ENCODE measurements at regions not wholly inside any gene's neighbourhood (a gene's known extent, or its start where the extent isn't known, plus 50 kb on each side); places are given as distances from the start of the nearest gene placed in this dataset.

DNA sequence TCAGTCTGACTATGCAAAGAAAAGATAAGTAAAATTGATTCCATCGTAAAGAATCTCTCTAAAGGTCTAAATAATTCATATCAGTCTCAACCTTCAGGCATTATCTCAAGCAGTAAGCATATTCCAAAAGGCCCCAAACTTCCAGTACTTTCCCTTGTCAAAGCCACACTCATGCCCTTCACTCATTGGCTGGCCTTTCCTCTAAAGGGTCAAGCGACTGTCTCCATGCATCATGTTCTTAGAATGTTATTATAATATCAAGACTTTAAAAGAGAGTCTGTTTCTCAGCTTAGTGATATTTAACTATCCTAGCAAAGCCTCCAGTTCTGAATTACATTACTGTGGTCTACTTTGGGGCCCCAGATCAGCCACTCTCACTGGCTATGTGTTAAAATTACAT lies 271.3 kb downstream of the MREG start:
- no peaks in the 10 kb centered on the region; the same call in 1 of the 2 replicates for H3K9me3 ChIP-seq (ENCODE audit: low read length)
- H3K27ac ChIP-seq (ENCODE audit: extremely low read length, insufficient read depth, low read length), result no peak overlapping the region
- CTCF ChIA-PET (ENCODE audit: low intra/inter-chr PET ratio, low total read pairs), result no interaction called here
- POLR2A ChIA-PET, result no interaction called here
- no peaks in the 10 kb centered on the region for H3K27me3 ChIP-seq (ENCODE audit: control insufficient read depth in 1 of 2, insufficient read depth in 2 of 2, low read length in 2 of 2)
- ATAC-seq (no peak), FAIRE-seq (no peak), DNase-seq (ENCODE audit: low spot score) (no peak)
- no peaks in the 10 kb centered on the region for H3K79me2 ChIP-seq (ENCODE audit: insufficient read depth, low read length)
- TF ChIP-seq SUZ12 (IDR thresholded peaks at IDR 0.05; ENCODE audit: low read depth, low read length), result no peak
- no peak for TF ChIP-seq PLRG1 (conservative IDR thresholded peaks at IDR 0.05)
- TF ChIP-seq ZNF674 (CRISPR knock-in tag; IDR thresholded peaks at IDR 0.05; ENCODE audit: low read depth), result no peak
- no peak for TF ChIP-seq ZNF34 (CRISPR knock-in tag; IDR thresholded peaks at IDR 0.05; ENCODE audit: borderline replicate concordance)
- TF ChIP-seq ZNF282 (IDR thresholded peaks at IDR 0.05; ENCODE audit: partially characterized antibody), result no peak
- no peak for TF ChIP-seq ZNF235 (CRISPR knock-in tag; IDR thresholded peaks at IDR 0.05; ENCODE audit: borderline replicate concordance)
- no peak overlapping the region for H2AFZ ChIP-seq (ENCODE audit: low read length)
- 95% methylated on average over 2 of the region's 2 CpGs for WGBS (ENCODE audit: low lambda C conversion rate)
- H3K9ac ChIP-seq (ENCODE audit: insufficient read depth, low read depth, low read length), result no peak overlapping the region
- H3K4me3 ChIP-seq (replicated peaks in 1 of 3; ENCODE audit: insufficient read depth in 1 of 3, low read depth in 2 of 3, low read length in 3 of 3), result no peak overlapping the region
- BruUV-seq (replicated peaks), result no TSS peak
- H3K4me2 ChIP-seq (ENCODE audit: low read depth, low read length), result no peak overlapping the region
- intact Hi-C loops (cut with micrococcal nuclease; ENCODE audit: unreplicated experiment) (no loop called here), in situ Hi-C loops (cut with HindIII; ENCODE audit: extremely low pct_ligation_motif_present, low pct_unique_long_range_greater_than_20kb) (no loop called here)
- peaks cover 13% of the 10 kb centered on the region for H3K4me1 ChIP-seq (ENCODE audit: insufficient read depth, low read length)
- no peaks in the 10 kb centered on the region for H3K36me3 ChIP-seq (replicated peaks in 1 of 2; ENCODE audit: control insufficient read depth in 1 of 2, insufficient read depth in 2 of 2, low read length in 2 of 2)
- H4K20me1 ChIP-seq (ENCODE audit: insufficient read depth, low read length), result no peaks in the 10 kb centered on the region

DNA sequence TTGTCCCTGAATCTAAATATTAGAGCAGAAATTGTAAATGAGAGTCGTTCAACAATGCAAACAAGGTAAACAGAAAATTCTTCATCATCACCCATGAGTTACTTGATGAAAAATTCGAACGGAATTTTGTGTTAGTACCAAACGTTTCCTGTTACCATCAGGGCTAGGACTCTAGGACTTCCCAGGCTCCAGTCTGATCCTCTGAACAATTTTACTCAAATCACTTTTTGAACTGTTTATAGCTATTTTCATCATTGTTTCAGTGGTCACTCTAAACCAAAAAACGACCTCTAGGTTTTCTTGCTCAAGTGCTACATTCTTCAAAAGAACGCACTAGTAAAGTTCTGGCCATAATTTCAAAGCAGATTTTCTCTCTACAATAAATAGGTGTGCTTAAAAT lies 273.3 kb downstream of the MREG start:
- Histone ChIP-seq H3K27ac (ENCODE audit: extremely low read length, insufficient read depth, low read length) (no peak overlapping the region), H3K79me2 (ENCODE audit: insufficient read depth, low read length) (no peaks in the 10 kb centered on the region), H3K9me3 (ENCODE audit: low read length) (no peaks in the 10 kb centered on the region; the same call in 1 of the 2 replicates), H3K4me2 (ENCODE audit: low read depth, low read length) (no peak overlapping the region), H3K27me3 (ENCODE audit: control insufficient read depth in 1 of 2, insufficient read depth in 2 of 2, low read length in 2 of 2) (no peaks in the 10 kb centered on the region), H3K4me1 (ENCODE audit: insufficient read depth, low read length) (peaks cover 5% of the 10 kb centered on the region; the same call in 1 of the 2 replicates), H3K4me3 (replicated peaks in 1 of 3; ENCODE audit: insufficient read depth in 1 of 3, low read depth in 2 of 3, low read length in 3 of 3) (no peak overlapping the region), H4K20me1 (ENCODE audit: insufficient read depth, low read length) (no peaks in the 10 kb centered on the region), H3K9ac (ENCODE audit: insufficient read depth, low read depth, low read length) (no peak overlapping the region), H2AFZ (ENCODE audit: low read length) (no peak overlapping the region), H3K36me3 (replicated peaks in 1 of 2; ENCODE audit: control insufficient read depth in 1 of 2, insufficient read depth in 2 of 2, low read length in 2 of 2) (no peaks in the 10 kb centered on the region)
- BruUV-seq (replicated peaks), result no TSS peak
- FAIRE-seq, result no peak
- in situ Hi-C loops (cut with HindIII; ENCODE audit: extremely low pct_ligation_motif_present, low pct_unique_long_range_greater_than_20kb) (no loop called here), intact Hi-C loops (cut with micrococcal nuclease; ENCODE audit: unreplicated experiment) (no loop called here)
- ChIA-PET POLR2A (interaction anchor here (0.9 kb wide), 1 partner anchor 9 kb away, joined by 3 read pairs; no protein-coding TSS in a partner anchor), CTCF (ENCODE audit: low intra/inter-chr PET ratio, low total read pairs) (no interaction called here)
- ATAC-seq, result no peak
- no peak for DNase-seq (ENCODE audit: low spot score)
- WGBS (ENCODE audit: low lambda C conversion rate), result 94% methylated on average over 6 of the region's 6 CpGs
- TF ChIP-seq ZFP36L1 (CRISPR knock-in tag; IDR thresholded peaks at IDR 0.05) (no peak), ZNF709 (CRISPR knock-in tag; IDR thresholded peaks at IDR 0.05) (no peak), ZNF781 (CRISPR knock-in tag; IDR thresholded peaks at IDR 0.05; ENCODE audit: borderline replicate concordance, not compliant biosample characterization) (no peak), NR2F2 (IDR thresholded peaks at IDR 0.05; ENCODE audit: borderline replicate concordance, low read depth) (no peak), RORA (CRISPR knock-in tag; IDR thresholded peaks at IDR 0.05) (no peak)
- TF ChIP-seq, protein P1, sequence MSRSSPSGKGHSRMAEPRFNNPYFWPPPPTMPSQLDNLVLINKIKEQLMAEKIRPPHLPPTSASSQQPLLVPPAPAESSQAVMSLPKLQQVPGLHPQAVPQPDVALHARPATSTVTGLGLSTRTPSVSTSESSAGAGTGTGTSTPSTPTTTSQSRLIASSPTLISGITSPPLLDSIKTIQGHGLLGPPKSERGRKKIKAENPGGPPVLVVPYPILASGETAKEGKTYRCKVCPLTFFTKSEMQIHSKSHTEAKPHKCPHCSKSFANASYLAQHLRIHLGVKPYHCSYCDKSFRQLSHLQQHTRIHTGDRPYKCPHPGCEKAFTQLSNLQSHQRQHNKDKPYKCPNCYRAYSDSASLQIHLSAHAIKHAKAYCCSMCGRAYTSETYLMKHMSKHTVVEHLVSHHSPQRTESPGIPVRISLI (CRISPR knock-in tag; IDR thresholded peaks at IDR 0.05; ENCODE audit: borderline replicate concordance), result no peak
- TF ChIP-seq, protein P2, sequence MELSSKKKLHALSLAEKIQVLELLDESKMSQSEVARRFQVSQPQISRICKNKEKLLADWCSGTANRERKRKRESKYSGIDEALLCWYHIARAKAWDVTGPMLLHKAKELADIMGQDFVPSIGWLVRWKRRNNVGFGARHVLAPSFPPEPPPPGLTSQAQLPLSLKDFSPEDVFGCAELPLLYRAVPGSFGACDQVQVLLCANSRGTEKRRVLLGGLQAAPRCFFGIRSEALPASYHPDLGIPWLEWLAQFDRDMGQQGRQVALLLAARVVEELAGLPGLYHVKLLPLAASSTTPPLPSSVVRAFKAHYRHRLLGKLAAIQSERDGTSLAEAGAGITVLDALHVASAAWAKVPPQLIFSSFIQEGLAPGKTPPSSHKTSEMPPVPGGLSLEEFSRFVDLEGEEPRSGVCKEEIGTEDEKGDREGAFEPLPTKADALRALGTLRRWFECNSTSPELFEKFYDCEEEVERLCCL (CRISPR knock-in tag; IDR thresholded peaks at IDR 0.05; ENCODE audit: borderline replicate concordance), result no peak
- TF ChIP-seq, protein P3, sequence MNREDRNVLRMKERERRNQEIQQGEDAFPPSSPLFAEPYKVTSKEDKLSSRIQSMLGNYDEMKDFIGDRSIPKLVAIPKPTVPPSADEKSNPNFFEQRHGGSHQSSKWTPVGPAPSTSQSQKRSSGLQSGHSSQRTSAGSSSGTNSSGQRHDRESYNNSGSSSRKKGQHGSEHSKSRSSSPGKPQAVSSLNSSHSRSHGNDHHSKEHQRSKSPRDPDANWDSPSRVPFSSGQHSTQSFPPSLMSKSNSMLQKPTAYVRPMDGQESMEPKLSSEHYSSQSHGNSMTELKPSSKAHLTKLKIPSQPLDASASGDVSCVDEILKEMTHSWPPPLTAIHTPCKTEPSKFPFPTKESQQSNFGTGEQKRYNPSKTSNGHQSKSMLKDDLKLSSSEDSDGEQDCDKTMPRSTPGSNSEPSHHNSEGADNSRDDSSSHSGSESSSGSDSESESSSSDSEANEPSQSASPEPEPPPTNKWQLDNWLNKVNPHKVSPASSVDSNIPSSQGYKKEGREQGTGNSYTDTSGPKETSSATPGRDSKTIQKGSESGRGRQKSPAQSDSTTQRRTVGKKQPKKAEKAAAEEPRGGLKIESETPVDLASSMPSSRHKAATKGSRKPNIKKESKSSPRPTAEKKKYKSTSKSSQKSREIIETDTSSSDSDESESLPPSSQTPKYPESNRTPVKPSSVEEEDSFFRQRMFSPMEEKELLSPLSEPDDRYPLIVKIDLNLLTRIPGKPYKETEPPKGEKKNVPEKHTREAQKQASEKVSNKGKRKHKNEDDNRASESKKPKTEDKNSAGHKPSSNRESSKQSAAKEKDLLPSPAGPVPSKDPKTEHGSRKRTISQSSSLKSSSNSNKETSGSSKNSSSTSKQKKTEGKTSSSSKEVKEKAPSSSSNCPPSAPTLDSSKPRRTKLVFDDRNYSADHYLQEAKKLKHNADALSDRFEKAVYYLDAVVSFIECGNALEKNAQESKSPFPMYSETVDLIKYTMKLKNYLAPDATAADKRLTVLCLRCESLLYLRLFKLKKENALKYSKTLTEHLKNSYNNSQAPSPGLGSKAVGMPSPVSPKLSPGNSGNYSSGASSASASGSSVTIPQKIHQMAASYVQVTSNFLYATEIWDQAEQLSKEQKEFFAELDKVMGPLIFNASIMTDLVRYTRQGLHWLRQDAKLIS (CRISPR knock-in tag; IDR thresholded peaks at IDR 0.05), result no peak

Data from HepG2 (cell line).